ENCODE measurements at regions not wholly inside any gene's neighbourhood (a gene's known extent, or its start where the extent isn't known, plus 50 kb on each side); places are given as distances from the start of the nearest gene placed in this dataset.
"Not testable (repeated sequence)": the region's sequence is repeated elsewhere in the genome, so short reads cannot be mapped to it uniquely, and the experiment has no call there.

DNA sequence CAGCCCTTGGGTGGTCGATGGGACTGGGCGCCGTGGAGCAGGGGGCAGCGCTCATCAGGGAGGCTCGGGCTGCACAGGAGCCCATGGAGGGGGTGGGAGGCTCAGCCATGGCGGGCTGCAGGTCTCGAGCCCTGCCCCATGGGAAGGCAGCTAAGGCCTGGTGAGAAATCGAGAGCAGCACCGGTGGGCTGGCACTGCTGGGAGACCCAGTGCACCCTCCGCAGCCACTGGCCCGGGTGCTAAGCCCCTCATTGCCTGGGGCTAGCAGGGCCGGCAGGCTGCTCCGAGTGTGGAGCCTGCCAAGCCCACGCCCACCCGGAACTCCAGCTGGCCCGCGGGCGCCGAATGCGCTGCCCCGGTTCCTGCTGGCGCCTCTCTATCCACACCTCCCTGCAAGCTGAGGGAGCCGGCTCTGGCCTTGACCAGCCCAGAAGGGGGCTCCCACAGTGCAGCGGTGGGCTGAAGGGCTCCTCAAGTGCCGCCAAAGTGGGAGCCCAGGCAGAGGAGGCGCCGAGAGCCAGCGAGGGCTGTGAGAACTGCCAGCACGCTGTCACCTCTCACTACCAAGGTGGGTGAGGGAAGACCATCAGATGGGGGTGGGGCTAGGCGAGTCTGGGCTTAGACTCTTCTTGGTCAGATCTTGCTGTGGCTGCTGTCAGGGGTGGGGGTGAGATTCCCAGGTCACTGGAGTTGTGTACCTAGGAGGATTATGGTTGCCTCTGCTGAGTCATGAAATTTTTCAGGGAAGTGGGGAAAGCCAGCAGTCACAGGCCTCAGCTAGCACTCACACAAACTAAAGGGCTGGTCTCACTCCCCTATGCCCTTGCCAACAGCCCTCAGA is 87.0 kb upstream of the NDST4 start:
- in situ Hi-C loops (cut with MboI; ENCODE audit: low sequenced_read_pairs) = not testable (repeated sequence)

DNA sequence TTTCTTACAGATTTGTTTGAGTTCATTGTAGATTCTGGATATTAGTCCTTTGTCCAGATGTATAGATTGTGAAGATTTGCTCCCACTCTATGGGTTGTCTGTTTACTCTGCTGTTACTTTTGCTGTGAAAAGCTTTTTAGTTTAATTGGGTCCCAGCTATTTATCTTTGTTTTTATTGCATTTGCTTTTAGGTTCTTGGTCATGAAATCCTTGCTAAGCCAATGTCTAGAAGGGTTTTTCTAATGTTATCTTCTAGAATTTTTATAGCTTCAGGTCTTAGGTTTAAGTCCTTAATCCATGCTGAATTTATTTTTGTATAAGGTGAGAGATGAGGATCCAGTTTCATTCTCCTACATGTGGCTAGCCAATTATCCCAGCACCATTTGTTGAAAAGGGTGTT is 81.2 kb upstream of the NDST4 start:
- in situ Hi-C loops (cut with MboI; ENCODE audit: low sequenced_read_pairs) = not testable (repeated sequence)

DNA sequence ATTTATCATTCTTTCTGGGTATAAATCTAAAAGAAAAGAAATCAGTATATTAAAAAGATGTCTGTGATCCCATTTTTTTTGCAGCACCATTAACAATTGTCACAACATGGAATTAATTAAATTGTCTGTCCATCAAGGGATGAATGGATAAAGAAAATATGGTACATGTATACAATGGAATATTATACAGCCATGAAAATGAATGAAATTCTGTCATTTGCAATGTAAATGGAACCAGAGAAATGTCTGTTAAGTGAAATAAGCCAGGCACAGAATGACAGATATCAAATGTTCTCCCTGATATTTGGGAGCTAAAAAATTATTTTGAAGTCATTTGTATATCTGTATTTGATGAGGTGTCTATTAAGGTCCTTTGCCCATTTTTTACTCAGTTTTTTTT is 77.1 kb upstream of the NDST4 start:
- in situ Hi-C loops (cut with MboI; ENCODE audit: low sequenced_read_pairs) = no loop called here

DNA sequence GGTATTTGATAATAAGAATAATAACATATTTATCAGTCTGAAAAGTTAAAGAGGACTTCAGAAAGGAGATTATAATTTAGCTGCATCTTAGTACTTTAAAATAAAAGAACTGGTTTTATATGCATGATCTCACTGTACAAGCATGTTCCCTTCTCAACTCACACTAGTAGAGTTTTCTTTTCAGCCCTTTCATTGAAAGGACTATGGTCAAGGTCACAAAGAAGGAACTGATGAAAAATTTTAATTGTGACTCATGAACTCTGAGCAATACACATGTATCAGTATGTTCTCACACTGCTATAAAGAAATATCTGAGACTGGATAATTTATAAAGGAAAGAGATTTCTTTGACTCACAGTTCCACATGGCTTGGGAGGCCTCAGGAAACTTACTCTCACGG is 73.7 kb upstream of the NDST4 start:
- in situ Hi-C loops (cut with MboI; ENCODE audit: low sequenced_read_pairs) = no loop called here

DNA sequence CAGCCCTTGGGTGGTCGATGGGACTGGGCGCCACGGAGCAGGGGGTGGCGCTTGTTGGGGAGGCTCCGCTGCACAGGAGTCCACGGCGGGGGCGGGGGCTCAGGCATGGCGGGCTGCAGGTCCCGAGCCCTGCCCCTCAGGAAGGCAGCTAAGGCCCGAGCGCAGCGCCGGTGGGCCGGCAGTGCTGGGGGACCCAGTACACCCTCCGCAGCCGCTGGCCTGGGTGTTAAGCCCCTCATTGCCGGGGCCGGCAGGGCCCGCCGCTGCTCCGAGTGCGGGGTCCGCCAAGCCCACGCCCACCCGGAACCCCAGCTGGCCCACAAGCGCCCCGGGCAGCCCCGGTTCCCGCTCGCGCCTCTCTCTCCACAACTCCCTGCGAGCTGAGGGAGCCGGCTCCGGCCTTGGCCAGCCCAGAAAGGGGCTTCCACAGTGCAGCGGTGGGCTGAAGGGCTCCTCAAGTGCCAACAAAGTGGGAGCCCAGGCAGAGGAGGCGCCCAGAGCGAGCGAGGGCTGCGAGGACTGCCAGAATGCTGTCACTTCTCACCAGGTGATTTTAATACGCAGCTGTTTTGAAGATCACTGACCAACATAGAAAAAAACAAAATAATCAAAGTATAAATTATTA is 66.1 kb upstream of the NDST4 start:
- in situ Hi-C loops (cut with MboI; ENCODE audit: low sequenced_read_pairs) = not testable (repeated sequence)

DNA sequence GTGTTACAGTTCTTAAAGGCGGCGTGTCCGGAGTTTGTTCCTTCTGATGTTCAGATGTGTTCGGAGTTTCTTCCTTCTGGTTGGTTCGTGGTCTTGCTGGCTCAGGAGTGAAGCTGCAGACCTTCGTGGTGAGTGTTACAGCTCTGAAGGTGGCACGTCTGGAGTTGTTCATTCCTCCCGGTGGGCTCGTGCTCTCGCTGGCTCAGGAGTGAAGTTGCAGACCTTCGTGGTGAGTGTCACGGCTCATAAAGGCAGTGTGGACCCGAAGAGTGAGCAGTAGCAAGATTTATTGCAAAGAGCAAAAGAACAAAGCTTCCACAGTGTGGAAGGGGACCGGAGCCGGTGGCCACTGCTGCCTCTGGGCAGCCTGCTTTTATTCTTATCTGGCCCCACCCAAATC is 65.3 kb upstream of the NDST4 start:
- in situ Hi-C loops (cut with MboI; ENCODE audit: low sequenced_read_pairs) = not testable (repeated sequence)

DNA sequence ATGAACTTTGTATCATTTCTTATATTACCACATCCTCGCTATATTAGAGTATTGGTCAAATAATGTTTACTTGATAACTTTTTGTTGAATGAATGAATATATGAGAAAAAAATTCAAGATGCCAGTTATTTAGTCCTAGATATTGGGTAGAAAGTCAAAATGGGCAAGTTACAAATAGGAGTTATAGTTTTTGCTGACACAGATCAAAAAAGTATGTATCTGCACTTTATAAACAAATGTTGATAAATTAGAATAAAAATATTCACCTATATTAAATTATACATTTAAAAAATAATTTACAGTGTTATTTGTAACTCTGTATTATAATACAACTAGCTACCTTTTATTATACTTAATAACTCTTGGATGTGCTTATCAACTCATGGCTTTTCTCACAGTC is 57.8 kb upstream of the NDST4 start:
- in situ Hi-C loops (cut with MboI; ENCODE audit: low sequenced_read_pairs) = no loop called here

DNA sequence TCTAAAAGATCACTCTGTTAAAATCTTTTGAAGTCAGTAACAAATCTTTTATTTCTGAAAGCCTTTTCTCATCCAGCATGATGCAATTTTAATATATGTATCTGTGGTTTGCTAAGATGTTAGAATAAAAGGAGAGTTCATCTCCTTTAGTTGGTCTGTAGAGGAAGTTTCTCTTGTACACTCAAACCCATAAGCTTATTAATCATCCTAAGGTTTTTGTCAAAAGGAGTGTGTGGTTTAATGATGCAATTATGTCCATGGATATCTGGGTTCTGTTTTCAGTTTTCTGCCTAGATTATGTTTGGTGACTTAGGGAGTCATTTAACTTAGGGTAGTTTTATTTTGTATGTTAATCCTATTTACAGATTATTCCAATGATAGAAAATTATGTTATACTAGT is 52.1 kb upstream of the NDST4 start:
- in situ Hi-C loops (cut with MboI; ENCODE audit: low sequenced_read_pairs) = no loop called here
